AG04450 (cell line): ENCODE measurements at regions not wholly inside any gene's neighbourhood (a gene's known extent, or its start where the extent isn't known, plus 50 kb on each side); places are given as distances from the start of the nearest gene placed in this dataset.

ENCODE experiments used
- CTCF ChIA-PET: fragments of 300-600, 350-600 bp; formaldehyde crosslinking; extraction: SDS; loops from one replicate; lab custom pipeline; 2022; ENCODE audit warnings: antibody characterized with exemption, inconsistent platforms; lab: Charles Lee
- POLR2A ChIA-PET: fragments of 350-600 bp; formaldehyde crosslinking; extraction: SDS; loops from one replicate; lab custom pipeline; 2021; ENCODE audit warnings: antibody characterized with exemption, inconsistent platforms; lab: Yijun Ruan, JAX
- DNase-seq: peaks from one replicate; pipeline ENCODE4 v3.0.0-alpha.2; 2011; ENCODE audit warnings: low read depth, low spot score
- H3K27ac ChIP-seq: one replicate; pipeline ENCODE4 v1.5.1; 2012; ENCODE audit warnings: low read depth, low read length, control low read depth
- H3K27me3 ChIP-seq: one replicate; pipeline ENCODE4 v1.6.0; 2012; ENCODE audit warnings: low read length; ENCODE audit not compliant: control insufficient read depth, insufficient read depth
- H3K4me3 ChIP-seq: 2 replicates; pipeline ENCODE4 v1.5.1; 2011; ENCODE audit warnings: mild to moderate bottlenecking, low read depth, low read length, control low read depth
- H3K9me3 ChIP-seq: 2 replicates; pipeline ENCODE4 v1.5.1; 2012; ENCODE audit warnings: low read length; ENCODE audit not compliant: control insufficient read depth, insufficient read depth
- CTCF ChIP-seq: IDR thresholded peaks from 2 replicates; pipeline ENCODE4 v1.5.1; 2011; ENCODE audit warnings: low read depth, low read length, control low read depth, inconsistent platforms

DNA sequence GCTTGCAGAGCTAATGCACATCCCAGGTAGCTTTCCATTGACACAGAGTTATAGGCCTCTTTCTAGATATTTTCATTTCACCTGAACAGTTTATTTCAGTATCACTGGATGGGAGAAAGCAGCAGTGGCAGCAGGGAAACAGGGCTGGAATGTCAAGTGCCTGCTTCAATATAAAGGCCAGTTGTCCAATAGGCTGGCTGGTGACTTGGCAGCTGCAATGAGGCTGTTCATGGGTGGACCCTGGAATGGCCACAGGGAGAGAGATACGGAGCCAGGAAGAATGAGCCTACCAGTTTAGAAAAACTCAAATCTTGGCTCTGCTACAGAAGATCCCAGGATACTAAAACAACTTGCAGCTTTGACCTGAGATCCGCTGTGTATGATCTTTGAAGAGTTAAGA, 185.0 kb downstream of the BCL11A start:
- no peak overlapping the region for H3K27ac ChIP-seq
- no peak for DNase-seq
- H3K27me3 ChIP-seq = no peaks in the 10 kb centered on the region
- no peak overlapping the region for H3K4me3 ChIP-seq
- ChIA-PET CTCF (no interaction called here), POLR2A (interaction anchor here (0.7 kb wide), 1 partner anchor 21 kb away, joined by 4 read pairs; no protein-coding TSS in a partner anchor)
- no peak for TF ChIP-seq CTCF
- no peaks in the 10 kb centered on the region for H3K9me3 ChIP-seq

DNA sequence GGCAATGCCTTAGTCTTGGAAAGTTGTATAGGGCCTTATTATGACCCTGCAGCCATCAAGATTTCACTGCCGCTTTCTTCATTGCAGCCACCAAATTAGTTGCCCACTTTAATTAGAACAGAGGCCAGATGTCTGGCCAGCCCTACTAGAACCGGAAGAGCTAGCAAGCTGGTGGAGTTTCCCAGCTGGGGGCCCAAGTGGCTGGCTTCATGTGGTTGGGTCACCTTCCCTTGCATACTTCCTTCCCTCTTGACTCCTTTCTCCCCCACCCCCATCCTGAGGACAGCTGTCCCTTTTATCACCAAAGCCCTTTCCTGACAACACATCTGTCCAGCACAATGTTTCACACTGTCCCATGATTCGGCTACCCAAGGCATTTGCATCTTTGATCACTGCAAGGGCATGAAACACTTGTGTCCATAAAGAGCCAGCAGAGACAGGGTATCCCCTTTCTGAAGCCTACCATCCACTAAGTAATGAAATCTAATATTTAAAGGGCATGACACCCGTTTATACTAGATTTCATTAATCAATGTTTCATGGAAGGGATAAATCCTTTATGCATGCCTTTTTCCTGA, 187.2 kb downstream of the BCL11A start:
- POLR2A ChIA-PET = no interaction called here

DNA sequence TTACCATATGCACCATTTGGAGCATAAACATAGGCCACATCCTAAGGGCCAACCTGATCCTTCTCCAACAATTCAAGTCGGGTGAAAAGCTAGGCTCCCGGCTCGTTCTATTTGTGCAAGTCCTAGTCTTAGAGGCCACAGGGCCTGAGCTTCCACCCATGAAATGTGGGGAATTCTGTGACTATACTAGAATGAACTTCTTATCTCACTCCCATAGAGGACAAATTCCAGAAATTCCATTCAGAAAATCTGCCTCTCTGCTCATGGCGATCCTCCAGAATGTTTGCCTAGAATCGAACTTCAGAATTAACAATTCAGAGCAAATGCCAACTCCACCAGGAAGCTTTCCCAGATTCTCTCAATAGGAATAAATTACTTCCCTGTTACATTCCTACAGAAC, 187.9 kb downstream of the BCL11A start:
- Histone ChIP-seq H3K9me3 (no peaks in the 10 kb centered on the region), H3K4me3 (no peak overlapping the region), H3K27ac (no peak overlapping the region), H3K27me3 (no peaks in the 10 kb centered on the region)
- ChIA-PET POLR2A (no interaction called here), CTCF (no interaction called here)
- DNase-seq = no peak
- no peak for TF ChIP-seq CTCF

More for the DNA sequence above, 187.2 kb downstream of the BCL11A start:
- H3K9me3 ChIP-seq = no peaks in the 10 kb centered on the region
- no peak overlapping the region for H3K4me3 ChIP-seq
- no peak for DNase-seq
- CTCF ChIA-PET = no interaction called here
- H3K27ac ChIP-seq = no peak overlapping the region
- TF ChIP-seq CTCF = no peak
- H3K27me3 ChIP-seq = no peaks in the 10 kb centered on the region

DNA sequence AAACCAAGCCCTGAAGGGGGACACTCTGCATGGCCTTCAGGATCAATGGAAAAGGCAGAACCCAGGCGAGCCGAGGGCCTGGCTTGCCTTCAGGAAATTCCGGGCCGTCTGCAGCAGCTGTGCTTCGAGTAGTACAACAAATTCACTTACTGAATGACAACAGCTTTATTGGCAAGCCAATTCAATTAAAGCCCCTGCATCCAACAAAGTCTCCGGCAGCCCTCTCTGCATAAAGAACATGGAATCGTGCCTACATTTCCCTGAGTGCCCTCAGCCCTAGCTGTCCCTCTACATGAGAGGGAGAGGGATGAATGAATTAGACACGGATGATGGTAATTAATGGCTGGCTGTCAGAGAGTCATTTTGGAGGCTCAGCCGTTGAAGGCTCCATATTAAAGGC, 189.0 kb downstream of the BCL11A start:
- TF ChIP-seq CTCF = no peak
- H3K27me3 ChIP-seq = no peaks in the 10 kb centered on the region
- H3K9me3 ChIP-seq = no peaks in the 10 kb centered on the region
- no peak overlapping the region for H3K4me3 ChIP-seq
- ChIA-PET POLR2A (no interaction called here), CTCF (no interaction called here)
- H3K27ac ChIP-seq = no peak overlapping the region
- no peak for DNase-seq

- Histone ChIP-seq H3K4me3 (no peak overlapping the region), H3K9me3 (no peaks in the 10 kb centered on the region), H3K27ac (no peak overlapping the region), H3K27me3 (no peaks in the 10 kb centered on the region)
- DNase-seq = no peak
- ChIA-PET POLR2A (no interaction called here), CTCF (no interaction called here)
- no peak for TF ChIP-seq CTCF
These were observed 192.0 kb downstream of the BCL11A start for GRCh38 chr2:60361498-60361897.
